A549 (cell line): ENCODE measurements at regions not wholly inside any gene's neighbourhood (a gene's known extent, or its start where the extent isn't known, plus 50 kb on each side); places are given as distances from the start of the nearest gene placed in this dataset.

Source experiments
- ATAC-seq, 2 experiments: fragments of 200-7000 bp in 1 of 2; fragments of >200 bp in 1 of 2; cut with Nextera tagmentation in 1 of 2; cut with Tn5 transposase in 1 of 2; 3 replicates each; pipeline versions ENCODE4 v1.8.0 to v1.9.1; 2018 to 2020; ENCODE audit warnings: mild to moderate bottlenecking in 1 of 2, moderate library complexity in 1 of 2
- CTCF ChIA-PET: fragments of 300-600 bp; sonication (Branson Sonifier 250); formaldehyde crosslinking; extraction: SDS; loops from one replicate; lab custom pipeline; 2021; ENCODE audit warnings: antibody characterized with exemption, inconsistent platforms; lab: Yijun Ruan, JAX
- POLR2A ChIA-PET: fragments of 350-600 bp; formaldehyde crosslinking; extraction: SDS; loops from one replicate; lab custom pipeline; 2021; ENCODE audit warnings: antibody characterized with exemption, inconsistent platforms; lab: Yijun Ruan, JAX
- DNase-seq, 2 experiments: peaks; one replicate each; pipeline versions ENCODE4 v3.0.0 to v3.0.0-alpha.2; 2011 to 2016; ENCODE audit warnings: low read depth in 1 of 2, low spot score in 1 of 2
- FAIRE-seq: peaks from 2 replicates; lab custom pipeline; 2011; peaks lifted over from hg19 to GRCh38; lab: Jason Lieb, UNC
- H3K27ac ChIP-seq, 2 experiments: fragments of >200 bp; sonication (Bioruptor Twin); formaldehyde crosslinking; 3 replicates each; pipeline ENCODE4 v1.5.1; 2016 to 2017
- H3K4me1 ChIP-seq: fragments of >200 bp; sonication (Bioruptor Twin); formaldehyde crosslinking; 3 replicates; pipeline ENCODE4 v1.6.1; 2016
- H3K4me2 ChIP-seq: fragments of >200 bp; sonication (Bioruptor Twin); formaldehyde crosslinking; 3 replicates; pipeline ENCODE4 v1.6.1; 2016
- H3K4me3 ChIP-seq: fragments of >200 bp; sonication (Bioruptor Twin); formaldehyde crosslinking; 3 replicates; pipeline ENCODE4 v1.5.1; 2016
- H3K9me3 ChIP-seq: fragments of >200 bp; sonication (Bioruptor Twin); formaldehyde crosslinking; 3 replicates; pipeline ENCODE4 v1.6.1; 2016
- BHLHE40 ChIP-seq: IDR thresholded peaks from 2 replicates; pipeline ENCODE4 v1.6.1; 2012; ENCODE audit warnings: low read depth, low read length, inconsistent platforms
- E2F6 ChIP-seq: IDR thresholded peaks from 2 replicates; pipeline ENCODE4 v1.6.1; 2012; ENCODE audit warnings: low read depth, borderline replicate concordance
- EHMT2 ChIP-seq: fragments of 200-600 bp; sonication (generic); IDR thresholded peaks from 2 replicates; pipeline ENCODE4 v1.6.1; 2016; ENCODE audit warnings: antibody characterized with exemption, low read depth, mild to moderate bottlenecking, moderate library complexity
- EP300 ChIP-seq, 2 experiments: fragments of >200 bp; sonication (Bioruptor Twin); formaldehyde crosslinking; IDR thresholded peaks; 2 replicates in 1 of 2; 3 replicates in 1 of 2; pipeline ENCODE4 v1.6.1; 2016 to 2017
- FOXS1 ChIP-seq: fragments of 250-450 bp; sonication (Bioruptor Pico); IDR thresholded peaks from 2 replicates; pipeline ENCODE4 v1.5.0; 2020; ENCODE audit warnings: mild to moderate bottlenecking, moderate library complexity
- GATA3 ChIP-seq: IDR thresholded peaks from 2 replicates; pipeline ENCODE4 v1.6.1; 2012; ENCODE audit warnings: borderline replicate concordance
- HDAC2 ChIP-seq: fragments of 200-600 bp; sonication (generic); IDR thresholded peaks from 2 replicates; pipeline ENCODE4 v1.6.1; 2016
- HES2 ChIP-seq: fragments of >200 bp; sonication (Bioruptor Twin); formaldehyde crosslinking; IDR thresholded peaks from 2 replicates; pipeline ENCODE4 v1.6.1; 2016
- HEYL ChIP-seq: fragments of 250-450 bp; sonication (Bioruptor Pico); IDR thresholded peaks from 2 replicates; pipeline ENCODE4 v1.8.0; 2021; ENCODE audit warnings: mild to moderate bottlenecking, moderate library complexity
- HOXA7 ChIP-seq: fragments of 250-450 bp; sonication (Bioruptor Pico); IDR thresholded peaks from 2 replicates; pipeline ENCODE4 v1.5.0; 2020; ENCODE audit warnings: mild to moderate bottlenecking, moderate library complexity
- JUN ChIP-seq, 2 experiments: fragments of >200 bp; sonication (Bioruptor Twin); formaldehyde crosslinking; IDR thresholded peaks; 2 replicates in 1 of 2; 3 replicates in 1 of 2; pipeline ENCODE4 v1.6.1; 2016 to 2017
- MAFK ChIP-seq: fragments of 450-650 bp; IDR thresholded peaks from 2 replicates; pipeline ENCODE4 v1.6.1; 2014; ENCODE audit not compliant: partially characterized antibody
- MAX ChIP-seq: IDR thresholded peaks from 2 replicates; pipeline ENCODE4 v1.6.1; 2012
- MAZ ChIP-seq: fragments of 150-350 bp; IDR thresholded peaks from 2 replicates; pipeline ENCODE4 v1.6.1; 2014; ENCODE audit warnings: antibody characterized with exemption, low read depth, low read length, borderline replicate concordance
- MYC ChIP-seq: IDR thresholded peaks from 2 replicates; pipeline ENCODE4 v1.6.1; 2012; ENCODE audit warnings: mild to moderate bottlenecking, inconsistent platforms, low read length, improper control_type of control experiment, borderline replicate concordance
- RAD21 ChIP-seq, 2 experiments: fragments of >200 bp in 1 of 2; sonication (Bioruptor Twin) in 1 of 2; formaldehyde crosslinking in 1 of 2; IDR thresholded peaks in 1 of 2; conservative IDR thresholded peaks in 1 of 2; 2 replicates in 1 of 2; 3 replicates in 1 of 2; pipeline ENCODE4 v1.6.1; 2012 to 2018; ENCODE audit warnings: inconsistent platforms in 1 of 2
- RFX5 ChIP-seq: fragments of 450-650 bp; IDR thresholded peaks from 2 replicates; pipeline ENCODE4 v1.7.1; 2014; ENCODE audit warnings: antibody characterized with exemption, mild to moderate bottlenecking, moderate library complexity
- RNF2 ChIP-seq: fragments of 200-600 bp; sonication (generic); IDR thresholded peaks from 2 replicates; pipeline ENCODE4 v1.6.1; 2016; ENCODE audit warnings: low read depth, mild to moderate bottlenecking, antibody characterized with exemption, moderate library complexity, borderline replicate concordance
- SREBF2 ChIP-seq: fragments of 450-650 bp; IDR thresholded peaks from 2 replicates; pipeline ENCODE4 v1.6.1; 2014; ENCODE audit warnings: mild to moderate bottlenecking, moderate library complexity
- WGBS: methylation state at CpG from one replicate; pipeline ENCODE4 v1.1.6; 2017; ENCODE audit errors: missing lambda C conversion rate; 5-methylcytosine and 5-hydroxymethylcytosine counted together
- TF ChIP-seq, protein P1 (sequence below): fragments of 250-450 bp; sonication (Bioruptor Pico); IDR thresholded peaks from 2 replicates; pipeline ENCODE4 v1.5.0; 2021; ENCODE audit warnings: mild to moderate bottlenecking, moderate library complexity, borderline replicate concordance
- TF ChIP-seq, protein P2 (sequence below): fragments of >200 bp; sonication (Bioruptor Twin); formaldehyde crosslinking; IDR thresholded peaks from 3 replicates; pipeline ENCODE4 v1.6.1; 2016
- TF ChIP-seq, protein P3 (sequence below): fragments of 450-650 bp; IDR thresholded peaks from 2 replicates; pipeline ENCODE4 v1.6.1; 2014; ENCODE audit warnings: antibody characterized with exemption

DNA sequence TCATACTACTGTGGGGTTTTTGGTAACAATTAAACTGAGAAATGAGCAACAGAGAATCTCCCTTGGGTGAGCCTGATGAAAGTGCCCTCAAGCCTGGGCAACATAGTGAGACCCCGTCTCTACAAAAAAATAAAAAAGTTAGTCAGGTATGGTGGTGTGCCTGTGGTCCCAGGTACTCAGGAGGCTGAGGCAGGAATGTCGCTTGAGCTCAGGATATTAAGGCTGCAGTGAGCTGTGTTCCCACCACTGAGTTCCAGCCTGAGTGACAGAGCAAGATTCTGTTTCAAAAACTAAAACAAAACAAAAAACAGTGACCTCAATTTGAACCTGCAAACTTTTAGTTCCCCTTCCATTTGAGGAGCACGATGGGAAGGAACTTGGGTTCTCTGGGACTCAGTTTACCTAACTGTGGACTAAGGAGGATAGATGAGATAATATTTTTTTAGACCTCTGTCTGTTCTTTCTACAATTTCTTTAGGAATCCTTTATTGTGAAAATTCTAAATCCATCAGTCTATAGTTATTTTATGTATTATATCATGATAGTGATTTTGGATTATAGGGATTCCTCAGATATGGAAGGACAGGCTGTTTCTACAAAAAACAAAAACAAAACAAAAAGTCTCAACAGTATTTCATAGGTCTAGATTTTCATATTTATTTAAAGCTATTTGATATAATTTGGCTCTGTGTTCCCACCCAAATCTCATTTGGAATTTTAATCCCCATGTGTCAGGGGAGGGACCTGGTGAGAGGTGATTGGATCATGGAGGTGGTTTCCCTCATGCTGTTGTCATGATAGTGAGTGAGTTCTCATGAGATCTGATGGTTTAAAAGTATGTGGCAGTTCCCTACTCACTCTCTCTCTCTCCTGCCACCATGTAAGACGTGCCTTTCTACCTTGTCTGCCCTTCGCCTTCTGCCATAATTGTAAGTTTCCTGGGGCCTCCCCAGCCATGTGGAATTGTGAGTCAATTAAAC lies 178.6 kb downstream of the MYCN start:
- Histone ChIP-seq H3K27ac (no peak overlapping the region), H3K9me3 (peaks cover 11% of the 10 kb centered on the region; the same call in 1 of the 3 replicates), H3K4me2 (no peak overlapping the region), H3K4me1 (peaks cover 12% of the 10 kb centered on the region; the same call in 1 of the 3 replicates), H3K4me3 (no peak overlapping the region)
- ATAC-seq (no peak), DNase-seq (no peak), FAIRE-seq (no peak)
- 42% methylated on average over 5 of the region's 5 CpGs for WGBS
- CTCF ChIA-PET: no interaction called here
- POLR2A ChIA-PET: no interaction called here
- TF ChIP-seq RFX5 (no peak), MAX (no peak), GATA3 (no peak), HEYL (CRISPR knock-in tag) (no peak), RAD21 (conservative IDR thresholded peaks at IDR 0.05 in 1 of 2, IDR thresholded peaks at IDR 0.05 in 1 of 2) (no peak), JUN (IDR thresholded peaks at IDR 0.05) (no peak), FOXS1 (no peak), MYC (no peak), RNF2 (no peak), E2F6 (no peak), HES2 (no peak), MAFK (no peak), EHMT2 (no peak), BHLHE40 (no peak)
- TF ChIP-seq, protein P1, sequence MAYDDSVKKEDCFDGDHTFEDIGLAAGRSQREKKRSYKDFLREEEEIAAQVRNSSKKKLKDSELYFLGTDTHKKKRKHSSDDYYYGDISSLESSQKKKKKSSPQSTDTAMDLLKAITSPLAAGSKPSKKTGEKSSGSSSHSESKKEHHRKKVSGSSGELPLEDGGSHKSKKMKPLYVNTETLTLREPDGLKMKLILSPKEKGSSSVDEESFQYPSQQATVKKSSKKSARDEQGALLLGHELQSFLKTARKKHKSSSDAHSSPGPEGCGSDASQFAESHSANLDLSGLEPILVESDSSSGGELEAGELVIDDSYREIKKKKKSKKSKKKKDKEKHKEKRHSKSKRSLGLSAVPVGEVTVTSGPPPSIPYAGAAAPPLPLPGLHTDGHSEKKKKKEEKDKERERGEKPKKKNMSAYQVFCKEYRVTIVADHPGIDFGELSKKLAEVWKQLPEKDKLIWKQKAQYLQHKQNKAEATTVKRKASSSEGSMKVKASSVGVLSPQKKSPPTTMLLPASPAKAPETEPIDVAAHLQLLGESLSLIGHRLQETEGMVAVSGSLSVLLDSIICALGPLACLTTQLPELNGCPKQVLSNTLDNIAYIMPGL (CRISPR knock-in tag): no peak
- TF ChIP-seq, protein P2, sequence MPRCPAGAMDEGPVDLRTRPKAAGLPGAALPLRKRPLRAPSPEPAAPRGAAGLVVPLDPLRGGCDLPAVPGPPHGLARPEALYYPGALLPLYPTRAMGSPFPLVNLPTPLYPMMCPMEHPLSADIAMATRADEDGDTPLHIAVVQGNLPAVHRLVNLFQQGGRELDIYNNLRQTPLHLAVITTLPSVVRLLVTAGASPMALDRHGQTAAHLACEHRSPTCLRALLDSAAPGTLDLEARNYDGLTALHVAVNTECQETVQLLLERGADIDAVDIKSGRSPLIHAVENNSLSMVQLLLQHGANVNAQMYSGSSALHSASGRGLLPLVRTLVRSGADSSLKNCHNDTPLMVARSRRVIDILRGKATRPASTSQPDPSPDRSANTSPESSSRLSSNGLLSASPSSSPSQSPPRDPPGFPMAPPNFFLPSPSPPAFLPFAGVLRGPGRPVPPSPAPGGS: no peak
- TF ChIP-seq, protein P3, sequence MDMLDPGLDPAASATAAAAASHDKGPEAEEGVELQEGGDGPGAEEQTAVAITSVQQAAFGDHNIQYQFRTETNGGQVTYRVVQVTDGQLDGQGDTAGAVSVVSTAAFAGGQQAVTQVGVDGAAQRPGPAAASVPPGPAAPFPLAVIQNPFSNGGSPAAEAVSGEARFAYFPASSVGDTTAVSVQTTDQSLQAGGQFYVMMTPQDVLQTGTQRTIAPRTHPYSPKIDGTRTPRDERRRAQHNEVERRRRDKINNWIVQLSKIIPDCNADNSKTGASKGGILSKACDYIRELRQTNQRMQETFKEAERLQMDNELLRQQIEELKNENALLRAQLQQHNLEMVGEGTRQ: no peak

DNA sequence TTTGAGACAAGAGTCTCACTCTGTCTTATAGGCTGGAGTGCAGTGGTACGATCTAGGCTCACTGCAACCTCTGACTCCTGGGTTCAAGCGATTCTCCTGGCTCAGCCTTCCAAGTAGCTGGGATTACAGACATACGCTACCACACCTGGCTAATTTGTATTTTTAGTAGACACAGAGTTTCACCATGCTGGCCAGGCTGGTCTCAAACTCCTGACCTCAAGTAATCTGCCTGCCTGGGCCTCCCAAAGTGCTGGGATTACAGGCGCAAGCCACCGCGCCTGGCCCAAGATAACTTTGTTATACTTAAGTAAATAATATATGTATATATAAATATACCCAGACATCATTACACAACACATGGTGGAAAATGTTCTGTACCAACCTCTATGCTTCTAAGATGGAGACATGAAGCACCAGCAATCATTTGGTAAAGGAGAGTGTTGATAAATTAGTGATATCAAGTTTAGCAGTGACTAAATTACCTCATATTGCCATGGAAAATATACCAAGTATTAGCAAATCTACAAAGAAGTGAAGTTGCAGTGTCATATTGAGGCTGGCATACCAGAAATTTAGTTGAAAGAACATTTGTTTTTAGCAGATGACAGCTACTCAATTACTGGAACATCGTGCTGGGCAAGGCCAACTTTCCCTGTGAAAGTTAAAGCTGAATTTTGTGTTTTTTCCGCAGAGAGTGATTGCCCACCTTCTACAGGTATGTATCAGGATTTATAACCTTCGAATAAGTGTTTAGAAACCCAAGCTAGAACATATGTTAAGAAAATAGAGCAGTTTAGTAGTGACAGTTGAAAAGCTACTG lies 177.7 kb downstream of the MYCN start:
- Histone ChIP-seq H3K4me3 (no peak overlapping the region), H3K27ac (no peak overlapping the region), H3K4me1 (peaks cover 12% of the 10 kb centered on the region; the same call in 1 of the 3 replicates), H3K4me2 (no peak overlapping the region), H3K9me3 (peaks cover 11% of the 10 kb centered on the region; the same call in 1 of the 3 replicates)
- ATAC-seq (no peak), DNase-seq (no peak), FAIRE-seq (no peak)
- TF ChIP-seq EP300 (IDR thresholded peaks at IDR 0.05) (no peak), HDAC2 (no peak), EHMT2 (no peak), SREBF2 (no peak), MAZ (no peak), HOXA7 (no peak)
- TF ChIP-seq, protein P3: no peak
- POLR2A ChIA-PET: no interaction called here
- WGBS: 60% methylated on average over 8 of the region's 9 CpGs
- CTCF ChIA-PET: no interaction called here
